ENCODE measurements at regions not wholly inside any gene's neighbourhood (a gene's known extent, or its start where the extent isn't known, plus 50 kb on each side); places are given as distances from the start of the nearest gene placed in this dataset.

DNA sequence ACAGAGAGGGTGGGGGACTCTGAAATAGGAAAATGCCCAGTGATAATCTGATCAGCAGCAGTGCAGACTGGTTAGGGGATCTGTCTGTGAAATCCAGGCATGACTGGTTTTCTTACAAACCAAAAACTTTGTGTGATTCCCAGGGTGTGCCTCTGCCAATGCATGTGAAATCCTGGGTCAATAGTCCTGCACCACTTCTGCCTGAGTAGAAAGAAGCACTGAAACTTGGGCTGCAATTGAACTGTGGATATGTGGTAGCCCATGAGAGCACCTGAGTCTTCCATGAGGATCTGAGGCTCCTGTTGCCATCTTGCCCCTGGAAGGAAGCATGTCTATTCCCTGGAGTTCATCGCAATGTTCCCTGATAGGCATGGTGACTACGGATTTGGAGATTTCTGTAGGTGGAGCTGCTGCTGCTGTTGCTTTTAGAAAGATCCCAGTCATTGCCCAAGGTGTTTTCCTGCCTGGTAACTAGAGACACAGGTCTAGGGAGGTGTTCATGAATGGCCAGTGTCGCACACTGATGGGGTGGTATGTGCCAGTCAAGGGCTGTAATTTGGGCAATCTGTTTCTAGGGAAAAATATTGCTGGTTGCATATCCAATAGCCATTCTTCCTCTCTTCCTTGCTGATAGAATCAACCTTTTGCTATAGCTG, 146.7 kb downstream of the CARTPT start:
- no peak for DNase-seq (ENCODE audit: low read depth)

GRCh38 chr5:71872311-71872864, 153.3 kb downstream of the CARTPT start:
- no peak for DNase-seq (ENCODE audit: low read depth)

- no peak for DNase-seq (ENCODE audit: low read depth)
Observed at GRCh38 chr5:71873191-71873591, 154.1 kb downstream of the CARTPT start.

DNA sequence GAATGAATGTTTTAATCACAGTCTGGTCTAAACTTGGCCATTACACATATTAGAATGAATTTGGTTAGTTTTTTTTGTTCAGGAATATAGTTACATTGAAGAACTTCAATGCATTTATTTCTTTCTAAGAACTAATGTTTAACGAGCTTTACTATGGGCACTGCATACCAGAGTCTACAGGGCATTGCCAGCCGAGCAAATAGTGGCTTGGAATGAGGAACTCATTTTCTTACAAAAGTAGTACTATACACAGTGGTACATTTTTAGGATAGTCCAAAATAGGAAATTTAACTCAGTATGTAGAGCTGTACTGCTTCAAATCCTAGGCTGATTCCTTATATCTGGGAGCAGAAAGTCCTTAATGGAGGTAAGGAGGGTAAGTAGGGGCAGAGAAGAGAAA, 155.4 kb downstream of the CARTPT start:
- DNase-seq (ENCODE audit: low read depth), result no peak

DNA sequence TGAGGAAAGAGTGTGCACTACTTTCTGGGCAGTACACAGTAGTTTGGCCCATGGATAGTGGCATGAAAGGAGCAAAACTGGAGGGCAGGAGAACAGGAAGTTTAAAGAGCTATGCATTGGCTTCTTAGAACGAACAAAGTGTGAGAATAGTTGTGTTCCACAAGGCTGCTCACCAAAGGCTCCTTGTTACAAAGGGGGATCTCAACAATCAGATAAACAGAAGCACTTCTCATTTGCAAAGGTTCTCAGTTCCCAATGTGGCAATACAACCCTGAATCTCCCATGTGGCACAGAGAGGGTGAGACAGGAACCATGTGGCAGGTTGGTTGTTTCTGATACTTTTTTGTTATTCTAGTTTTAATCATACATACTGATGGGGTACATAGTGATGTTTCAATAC, 158.4 kb downstream of the CARTPT start:
- no peak for DNase-seq (ENCODE audit: low read depth)

DNA sequence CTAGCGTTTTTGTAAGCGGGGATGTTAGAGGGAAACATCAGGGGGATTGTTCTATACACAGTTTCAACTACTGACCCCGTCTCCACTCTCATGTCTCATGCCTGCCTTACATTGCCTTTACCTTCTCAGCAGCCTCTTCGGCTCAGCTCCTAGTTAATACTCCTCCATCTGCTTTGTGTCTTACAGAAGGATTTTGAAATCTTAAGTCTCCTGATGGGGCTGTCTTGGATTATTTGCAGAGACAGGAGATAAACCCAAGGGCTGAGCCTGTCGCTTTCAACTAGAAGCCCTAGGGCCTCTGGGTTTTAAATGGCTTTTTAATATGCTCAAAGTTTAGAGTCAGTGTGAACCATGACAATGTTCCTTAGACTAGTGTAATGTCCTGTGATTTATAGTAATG, 161.5 kb downstream of the CARTPT start:
- no peak for DNase-seq (ENCODE audit: low read depth)

DNA sequence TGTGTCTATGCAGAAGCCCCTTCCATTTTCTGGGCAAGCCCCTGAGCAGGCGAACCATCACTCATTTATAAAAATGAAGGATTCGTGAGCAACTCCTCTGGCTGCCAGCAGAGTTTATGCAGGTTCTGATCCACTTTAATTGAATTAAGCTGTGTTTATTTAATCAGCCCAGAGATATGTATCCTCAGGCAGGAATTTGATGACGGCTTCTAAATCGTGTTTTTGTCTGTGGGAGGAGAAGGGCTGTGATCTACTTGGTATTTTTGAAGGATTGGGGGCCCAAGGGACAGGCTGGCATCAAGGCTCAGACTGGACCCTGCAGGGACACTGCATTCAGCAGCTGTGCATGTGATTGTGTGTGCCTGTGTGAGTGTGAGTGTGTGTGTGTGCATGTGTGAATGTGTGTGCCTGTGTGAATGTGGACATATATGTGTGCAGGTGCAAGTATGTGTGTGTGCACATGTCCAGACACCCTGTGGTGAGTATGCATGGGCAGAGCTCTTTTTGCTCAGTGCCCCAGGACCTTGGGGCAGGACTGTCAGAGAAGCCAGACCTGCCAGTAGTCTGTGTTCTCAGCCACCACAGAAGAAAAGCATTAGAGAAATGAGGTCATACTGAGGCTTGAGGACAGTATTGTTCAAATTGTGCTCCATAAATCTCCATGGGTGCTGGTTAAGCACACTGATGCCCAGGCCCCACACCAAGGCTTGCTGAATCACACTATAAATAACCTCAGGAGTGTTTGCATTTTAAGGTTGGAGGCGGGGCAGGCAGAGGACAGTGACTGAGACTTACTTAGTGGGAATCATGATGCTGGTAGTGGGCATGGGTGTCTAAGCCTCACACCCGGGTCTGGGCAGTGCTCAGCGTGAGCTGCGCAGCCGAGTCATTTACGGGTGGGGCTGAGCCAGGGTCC, 164.0 kb downstream of the CARTPT start:
- no peak for DNase-seq (ENCODE audit: low read depth)

DNA sequence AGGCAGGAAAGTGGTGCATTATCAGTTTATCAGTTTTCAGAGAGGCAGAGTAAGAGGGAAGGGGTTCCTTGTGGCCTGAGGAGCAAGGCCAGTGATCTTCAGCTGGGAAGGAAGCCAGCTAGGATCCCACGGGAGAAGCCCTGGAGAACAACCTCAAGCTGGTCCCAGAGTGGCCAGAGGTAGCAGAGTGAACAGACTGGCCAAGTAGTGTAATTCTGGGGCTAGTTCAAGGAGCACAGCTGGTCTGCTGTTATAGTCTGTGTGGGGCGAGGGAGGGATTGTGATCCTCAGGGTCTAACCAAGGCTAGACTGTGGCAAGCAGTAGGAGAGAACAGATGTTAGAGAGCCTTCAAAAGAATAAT, 164.6 kb downstream of the CARTPT start:
- DNase-seq (ENCODE audit: low read depth), result no peak

GRCh38 chr5:71884926-71885325, 165.9 kb downstream of the CARTPT start:
- DNase-seq (ENCODE audit: low read depth), result no peak

DNA sequence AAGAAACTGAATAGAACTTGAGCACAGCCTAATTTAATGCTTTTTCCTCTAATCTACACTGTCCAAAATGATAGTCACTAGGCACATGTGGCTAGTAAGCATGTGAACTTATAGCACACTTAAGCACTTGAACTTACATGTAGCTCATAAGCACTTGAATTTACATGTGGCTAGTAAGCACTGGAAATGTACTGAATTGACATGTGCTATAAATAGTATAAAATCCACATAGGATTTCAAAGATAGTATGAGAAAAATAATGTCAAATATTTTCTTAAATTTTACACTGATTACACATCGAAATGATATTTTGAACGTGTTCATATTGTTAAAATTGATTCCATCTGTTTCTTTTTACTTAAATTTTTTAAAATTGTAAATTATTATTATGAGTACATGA, 167.3 kb downstream of the CARTPT start:
- no peak for DNase-seq (ENCODE audit: low read depth)

- peak; percentile 55 for DNase-seq (ENCODE audit: low read depth)
Observed at GRCh38 chr5:71887680-71888079, 168.6 kb downstream of the CARTPT start.

DNA sequence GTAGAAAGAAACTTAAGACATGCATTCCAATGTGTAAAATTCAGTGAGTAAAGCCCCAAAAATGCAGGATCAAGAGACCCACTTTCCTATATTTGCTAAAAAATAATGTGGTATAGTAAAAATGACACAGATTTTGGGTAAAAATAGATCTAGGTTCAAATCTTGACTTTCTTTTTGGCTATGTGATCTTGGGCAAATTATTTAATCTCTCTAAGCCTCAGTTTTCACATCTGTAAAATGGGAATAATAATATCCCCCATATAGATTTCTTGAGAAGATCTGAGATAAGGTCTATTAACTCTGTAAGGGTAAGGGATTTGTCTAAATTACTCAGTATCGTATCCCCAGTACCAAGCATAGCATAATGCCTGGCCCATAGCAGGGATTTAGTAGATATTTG, 172.3 kb downstream of the CARTPT start:
- DNase-seq (ENCODE audit: low read depth), result no peak

GRCh38 chr5:71891856-71892255, 172.8 kb downstream of the CARTPT start:
- DNase-seq (ENCODE audit: low read depth), result peak; percentile 14

GRCh38 chr5:71892641-71893365, 173.7 kb downstream of the CARTPT start:
- DNase-seq (ENCODE audit: low read depth), result no peak

GRCh38 chr5:71893451-71893850, 174.4 kb downstream of the CARTPT start:
- no peak for DNase-seq (ENCODE audit: low read depth)

DNA sequence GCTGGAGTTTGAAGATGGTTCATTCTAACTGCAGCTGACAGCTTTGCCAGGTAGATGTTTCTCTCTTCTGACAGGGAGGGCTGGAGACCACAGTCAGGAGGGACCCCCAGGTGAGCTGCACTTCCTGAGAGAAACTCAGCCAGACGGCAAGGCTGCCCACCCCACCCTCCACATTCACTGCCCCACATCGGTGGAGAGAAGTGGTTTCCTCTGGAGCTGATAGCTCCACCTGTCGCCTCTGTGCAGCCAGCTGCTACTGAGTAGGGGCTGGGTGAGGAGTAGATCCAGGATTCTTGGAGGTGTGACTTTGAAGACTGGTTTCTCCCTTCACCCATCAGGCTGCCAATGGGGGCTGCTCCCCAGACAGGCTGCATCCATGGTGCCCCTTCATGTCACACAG, 175.0 kb downstream of the CARTPT start:
- DNase-seq (ENCODE audit: low read depth), result no peak

DNA sequence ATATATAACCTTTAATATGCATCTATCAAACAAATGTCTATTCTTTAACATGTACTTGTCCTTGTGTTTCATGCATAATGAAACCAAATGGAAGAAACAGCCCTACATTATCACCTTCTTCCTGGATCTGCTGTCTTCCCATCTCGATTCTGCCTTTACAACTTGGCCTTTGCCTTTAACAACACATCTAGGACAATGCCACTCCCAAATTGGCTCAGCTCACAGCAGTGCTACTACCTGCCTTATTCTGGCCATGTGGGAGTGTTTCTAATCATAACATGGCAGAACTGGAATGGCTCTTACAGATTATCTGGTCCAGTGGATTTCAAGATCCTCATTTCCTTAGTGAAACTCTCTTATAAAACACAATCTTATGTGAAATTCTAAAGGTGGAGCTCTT, 176.5 kb downstream of the CARTPT start:
- DNase-seq (ENCODE audit: low read depth), result no peak

GRCh38 chr5:71899865-71900342, 180.8 kb downstream of the CARTPT start:
- no peak for DNase-seq (ENCODE audit: low read depth)

DNA sequence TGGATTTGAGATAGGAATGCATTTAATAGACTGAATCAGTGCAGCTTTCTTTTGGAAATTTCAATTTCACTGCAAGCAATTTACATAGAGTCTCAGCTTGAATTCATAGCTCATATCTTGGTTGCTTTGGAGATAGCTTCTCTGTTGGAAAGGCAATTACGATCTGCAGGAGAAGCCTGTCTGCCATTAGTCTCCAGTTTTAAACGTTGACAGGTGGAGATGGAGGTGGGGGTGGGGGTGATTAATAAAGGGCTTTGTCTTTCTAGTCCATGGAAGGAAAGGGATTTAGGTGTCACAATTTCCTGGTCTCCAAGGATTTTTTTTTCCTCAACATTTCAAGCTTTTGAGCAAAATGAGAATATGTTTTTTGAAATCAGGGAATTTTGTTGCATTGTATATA, 184.7 kb downstream of the CARTPT start:
- no peak for DNase-seq (ENCODE audit: low read depth)

- DNase-seq (ENCODE audit: low read depth), result no peak
Observed at GRCh38 chr5:71904852-71905251, 185.8 kb downstream of the CARTPT start.

DNA sequence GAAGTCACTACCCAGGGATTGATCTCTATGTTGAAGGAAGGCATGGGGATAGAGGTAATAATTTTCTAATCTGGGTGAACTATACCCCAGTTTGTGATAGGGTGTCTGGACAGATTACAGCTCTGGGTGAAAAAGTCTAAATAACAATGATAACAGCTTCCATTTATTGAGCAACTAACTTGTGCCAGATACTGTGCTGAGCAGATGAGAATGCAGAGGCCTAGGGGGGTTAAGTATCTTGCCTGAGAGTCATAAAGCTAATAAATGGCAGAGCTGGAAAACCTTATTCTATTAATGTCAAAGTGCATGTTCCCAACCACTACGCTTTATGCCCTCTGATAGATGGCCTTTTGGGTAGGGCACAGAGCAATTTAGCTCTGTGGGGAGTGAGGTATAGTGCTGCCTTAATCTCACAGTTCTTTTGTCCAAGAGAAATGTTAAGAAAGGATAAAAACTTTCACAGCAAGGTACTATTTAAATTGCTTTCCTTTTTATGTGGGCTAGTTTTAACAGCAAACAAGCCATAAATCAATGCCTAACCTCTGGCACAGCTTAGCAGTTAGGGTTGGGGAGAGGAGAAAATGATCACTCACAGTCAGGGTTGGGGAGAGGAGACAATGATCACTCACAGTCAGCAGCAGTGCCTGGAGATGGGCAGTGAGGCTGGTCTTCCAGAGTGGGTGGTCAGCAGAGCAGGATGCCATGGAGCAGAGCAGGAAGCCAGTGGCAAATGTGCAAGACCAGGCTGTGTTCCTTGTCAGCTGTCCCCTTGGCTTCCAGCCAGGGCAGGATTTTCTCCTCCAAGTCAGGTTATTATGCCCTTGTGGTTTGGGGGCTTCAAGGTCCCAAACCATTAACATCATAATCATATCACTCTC, 187.0 kb downstream of the CARTPT start:
- DNase-seq (ENCODE audit: low read depth), result no peak
